IMR-90 (cell line): ENCODE measurements at regions not wholly inside any gene's neighbourhood (a gene's known extent, or its start where the extent isn't known, plus 50 kb on each side); places are given as distances from the start of the nearest gene placed in this dataset.

ENCODE experiments used
- ATAC-seq: fragments of 200-7000 bp; cut with Tn5 transposase; 2 replicates; pipeline ENCODE4 v1.9.1; 2020; ENCODE audit warnings: low read depth, mild to moderate bottlenecking, moderate library complexity
- BruUV-seq: library from RNA; stranded (reverse); fragments of 400-500 nt; replicated peaks from 2 replicates; lab custom pipeline; 2021; lab: Mats Ljungman, UMichigan
- CTCF ChIA-PET: fragments of 300-600 bp; formaldehyde crosslinking; extraction: SDS; loops from one replicate; lab custom pipeline; 2021; ENCODE audit warnings: antibody characterized with exemption; lab: Yijun Ruan, JAX
- POLR2A ChIA-PET: fragments of 300-600 bp; sonication (Branson Sonifier 250); formaldehyde crosslinking; loops from one replicate; lab custom pipeline; 2022; ENCODE audit warnings: antibody characterized with exemption; ENCODE audit not compliant: unreplicated experiment; lab: Charles Lee
- DNase-seq: peaks from one replicate; pipeline ENCODE4 v3.0.0; 2013
- H2AFZ ChIP-seq: replicated peaks from 2 replicates; pipeline ENCODE3; 2013; ENCODE audit warnings: low read length, mild to moderate bottlenecking; ENCODE audit not compliant: poor library complexity
- H2AK5ac ChIP-seq: 2 replicates; pipeline ENCODE4 v1.6.1; 2013; ENCODE audit warnings: low read depth, low read length, inconsistent platforms
- H2AK9ac ChIP-seq: replicated peaks from 2 replicates; pipeline ENCODE3; 2013; ENCODE audit warnings: mild to moderate bottlenecking, low read depth, low read length, moderate library complexity; ENCODE audit not compliant: poor library complexity
- H2BK120ac ChIP-seq: 2 replicates; pipeline ENCODE4 v1.6.1; 2013; ENCODE audit warnings: low read depth, low read length, inconsistent platforms
- H2BK15ac ChIP-seq: 3 replicates; pipeline ENCODE4 v1.6.1; 2013; ENCODE audit warnings: low read depth, low read length, inconsistent platforms
- H2BK20ac ChIP-seq: 2 replicates; pipeline ENCODE4 v1.6.1; 2013; ENCODE audit warnings: low read depth, mild to moderate bottlenecking, inconsistent platforms, low read length, moderate library complexity
- H2BK5ac ChIP-seq: 2 replicates; pipeline ENCODE4 v1.6.1; 2013; ENCODE audit warnings: mild to moderate bottlenecking, low read depth, low read length, inconsistent platforms; ENCODE audit not compliant: poor library complexity, severe bottlenecking
- H3K14ac ChIP-seq: replicated peaks from 2 replicates; pipeline ENCODE4 v1.6.1; 2013; ENCODE audit warnings: low read depth, low read length, inconsistent platforms
- H3K18ac ChIP-seq: 2 replicates; pipeline ENCODE4 v1.6.1; 2013; ENCODE audit warnings: low read depth, low read length, control low read depth
- H3K23ac ChIP-seq: 2 replicates; pipeline ENCODE4 v1.6.1; 2013; ENCODE audit warnings: low read depth, low read length, inconsistent platforms
- H3K27ac ChIP-seq: 2 replicates; pipeline ENCODE4 v1.5.1; 2013; ENCODE audit warnings: mild to moderate bottlenecking, control low read depth, low read length; ENCODE audit not compliant: insufficient read depth
- H3K27me3 ChIP-seq: 2 replicates; pipeline ENCODE4 v1.6.1; 2013; ENCODE audit warnings: low read length; ENCODE audit not compliant: control insufficient read depth, insufficient read depth
- H3K36me3 ChIP-seq: 2 replicates; pipeline ENCODE4 v1.6.1; 2013; ENCODE audit warnings: low read length, mixed read lengths; ENCODE audit not compliant: control insufficient read depth, insufficient read depth
- H3K4ac ChIP-seq: 2 replicates; pipeline ENCODE4 v1.6.1; 2013; ENCODE audit warnings: low read depth, low read length, inconsistent platforms
- H3K4me1 ChIP-seq: 2 replicates; pipeline ENCODE4 v1.6.1; 2013; ENCODE audit warnings: low read length, mixed read lengths; ENCODE audit not compliant: control insufficient read depth, insufficient read depth
- H3K4me2 ChIP-seq: 2 replicates; pipeline ENCODE4 v1.6.1; 2013; ENCODE audit warnings: low read depth, mild to moderate bottlenecking, control low read depth, low read length, moderate library complexity
- H3K4me3 ChIP-seq: 2 replicates; pipeline ENCODE4 v1.5.1; 2013; ENCODE audit warnings: low read depth, mild to moderate bottlenecking, control low read depth, low read length, moderate library complexity; ENCODE audit not compliant: insufficient read depth
- H3K56ac ChIP-seq: 2 replicates; pipeline ENCODE4 v1.6.1; 2013; ENCODE audit warnings: low read length, inconsistent platforms; ENCODE audit not compliant: insufficient read depth; ENCODE audit errors: extremely low read depth
- H3K79me1 ChIP-seq, 2 experiments: 2 replicates each; pipeline ENCODE4 v1.6.1; 2013; ENCODE audit warnings: low read length in 2 of 2, inconsistent platforms in 1 of 2, low read depth in 1 of 2
- H3K9ac ChIP-seq: 2 replicates; pipeline ENCODE4 v1.6.1; 2013; ENCODE audit warnings: low read depth, low read length, control low read depth
- H3K9me1 ChIP-seq: 2 replicates; pipeline ENCODE4 v1.6.1; 2013; ENCODE audit warnings: low read length, inconsistent platforms; ENCODE audit not compliant: insufficient read depth
- H3K9me3 ChIP-seq: 2 replicates; pipeline ENCODE4 v1.6.1; 2013; ENCODE audit warnings: low read length; ENCODE audit not compliant: control insufficient read depth, insufficient read depth
- H4K20me1 ChIP-seq: 2 replicates; pipeline ENCODE4 v1.6.1; 2013; ENCODE audit warnings: low read length, inconsistent platforms; ENCODE audit not compliant: insufficient read depth
- H4K5ac ChIP-seq: 2 replicates; pipeline ENCODE4 v1.6.1; 2013; ENCODE audit warnings: mild to moderate bottlenecking, low read depth, low read length, control low read depth
- H4K8ac ChIP-seq, 2 experiments: 2 replicates each; pipeline ENCODE4 v1.6.1; 2013; ENCODE audit warnings: low read depth in 2 of 2, low read length in 2 of 2, control low read depth in 1 of 2, inconsistent platforms in 1 of 2
- H4K91ac ChIP-seq: 2 replicates; pipeline ENCODE4 v1.6.1; 2013; ENCODE audit warnings: low read depth, low read length, inconsistent platforms; ENCODE audit not compliant: insufficient read depth
- BHLHE40 ChIP-seq: fragments of 150-350 bp; IDR thresholded peaks from 2 replicates; pipeline ENCODE4 v1.6.1; 2016; ENCODE audit warnings: mild to moderate bottlenecking, low read depth, low read length
- CEBPB ChIP-seq: IDR thresholded peaks from 2 replicates; pipeline ENCODE4 v1.6.1; 2012; ENCODE audit warnings: low read depth, low read length, improper control_type of control experiment
- CHD1 ChIP-seq: IDR thresholded peaks from 2 replicates; pipeline ENCODE4 v1.6.1; 2012; ENCODE audit warnings: low read depth, low read length, improper control_type of control experiment
- CTCF ChIP-seq: conservative IDR thresholded peaks from 2 replicates; pipeline ENCODE4 v1.5.1; 2012; ENCODE audit warnings: mild to moderate bottlenecking, low read depth, low read length, improper control_type of control experiment
- ELK1 ChIP-seq: fragments of 150-350 bp; IDR thresholded peaks from 2 replicates; pipeline ENCODE4 v1.6.1; 2016; ENCODE audit warnings: low read depth, mild to moderate bottlenecking, low read length, moderate library complexity, borderline replicate concordance
- FOS ChIP-seq: fragments of 150-350 bp; IDR thresholded peaks from 2 replicates; pipeline ENCODE4 v1.6.1; 2016; ENCODE audit warnings: low read depth, low read length
- MAFK ChIP-seq: IDR thresholded peaks from 2 replicates; pipeline ENCODE4 v1.6.1; 2012; ENCODE audit warnings: low read depth, low read length, improper control_type of control experiment
- MAZ ChIP-seq: IDR thresholded peaks from 2 replicates; pipeline ENCODE4 v1.6.1; 2012; ENCODE audit warnings: low read depth, mild to moderate bottlenecking, low read length, improper control_type of control experiment, moderate library complexity, borderline replicate concordance
- MXI1 ChIP-seq: IDR thresholded peaks from 2 replicates; pipeline ENCODE4 v1.6.1; 2012; ENCODE audit warnings: low read depth, mild to moderate bottlenecking, low read length, moderate library complexity, borderline replicate concordance
- NFE2L2 ChIP-seq: fragments of 150-350 bp; IDR thresholded peaks from 2 replicates; pipeline ENCODE4 v1.6.1; 2016; ENCODE audit warnings: low read depth, mild to moderate bottlenecking, low read length
- POLR2A ChIP-seq: IDR thresholded peaks from 2 replicates; pipeline ENCODE4 v1.6.1; 2012; ENCODE audit warnings: mild to moderate bottlenecking, low read depth, low read length
- RAD21 ChIP-seq: IDR thresholded peaks from 2 replicates; pipeline ENCODE4 v1.6.1; 2012; ENCODE audit warnings: low read length, improper control_type of control experiment
- RCOR1 ChIP-seq: IDR thresholded peaks from 2 replicates; pipeline ENCODE4 v1.6.1; 2012; ENCODE audit warnings: mild to moderate bottlenecking, low read length, improper control_type of control experiment; ENCODE audit not compliant: insufficient replicate concordance
- RFX5 ChIP-seq: IDR thresholded peaks from 2 replicates; pipeline ENCODE4 v1.8.0; 2012; ENCODE audit warnings: low read depth, mild to moderate bottlenecking, low read length, moderate library complexity
- SMC3 ChIP-seq: fragments of 150-350 bp; IDR thresholded peaks from 2 replicates; pipeline ENCODE4 v1.6.1; 2016; ENCODE audit warnings: low read depth, mild to moderate bottlenecking, antibody characterized with exemption, low read length, moderate library complexity
- USF2 ChIP-seq: fragments of 150-350 bp; IDR thresholded peaks from 2 replicates; pipeline ENCODE4 v1.6.1; 2017; ENCODE audit warnings: mild to moderate bottlenecking, antibody characterized with exemption, low read length, low read depth
- WGBS, 2 experiments: methylation state at CpG; one replicate each; pipeline versions ENCODE4 v1.1.5 to v1.1.7; 2013; ENCODE audit warnings: missing lambda C conversion rate in 2 of 2; ENCODE audit not compliant: insufficient read length in 1 of 2; ENCODE audit errors: extremely low coverage in 2 of 2; 5-methylcytosine and 5-hydroxymethylcytosine counted together
- dilution Hi-C: fragments of 300-500 bp; cut with HindIII; formaldehyde crosslinking; loops from one replicate; pipeline ENCODE4 v1.14.3; 2018; ENCODE audit warnings: low sequenced_read_pairs; ENCODE audit not compliant: unreplicated experiment
- in situ Hi-C: fragments of 300-500 bp; cut with MboI; formaldehyde crosslinking; loops from 3 replicates; pipeline ENCODE4 v1.14.3; 2019; ENCODE audit warnings: low sequenced_read_pairs, inconsistent platforms, mixed read lengths
- intact Hi-C: fragments of 100-400 bp; cut with micrococcal nuclease; formaldehyde crosslinking; loops from 2 replicates; pipeline ENCODE4 v1.10.0; 2022

GRCh38 chr5:4386152-4386551, 754.0 kb upstream of the ADAMTS16 start:
- Histone ChIP-seq H4K91ac (no peak overlapping the region), H4K20me1 (no peaks in the 10 kb centered on the region), H3K4ac (no peak overlapping the region), H3K9me3 (peaks cover 10% of the 10 kb centered on the region), H3K27me3 (no peaks in the 10 kb centered on the region), H3K4me3 (no peak overlapping the region), H3K27ac (no peak overlapping the region), H2AK5ac (no peak overlapping the region), H3K23ac (no peak overlapping the region), H2BK5ac (no peak overlapping the region), H2BK120ac (no peak overlapping the region), H3K36me3 (no peaks in the 10 kb centered on the region), H3K9ac (no peak overlapping the region), H2BK20ac (no peak overlapping the region), H3K9me1 (no peaks in the 10 kb centered on the region), H3K4me2 (no peak overlapping the region), H2AFZ (no peak overlapping the region), H4K5ac (no peak overlapping the region), H2BK15ac (no peak overlapping the region), H3K79me1 (no peaks in the 10 kb centered on the region), H4K8ac (no peak overlapping the region), H3K18ac (no peak overlapping the region), H3K14ac (no peak overlapping the region), H3K56ac (no peak overlapping the region), H3K4me1 (no peaks in the 10 kb centered on the region), H2AK9ac (no peak overlapping the region)
- intact Hi-C loops (no loop called here), in situ Hi-C loops (no loop called here), dilution Hi-C loops (no loop called here)
- no CpG with 5 or more reads among the region's 1 CpG for WGBS, 2 experiments
- ATAC-seq = no peak
- POLR2A ChIA-PET = no interaction called here
- no peak for TF ChIP-seq MAZ
- no peak for TF ChIP-seq POLR2A
- TF ChIP-seq ELK1 = no peak
- no peak for TF ChIP-seq MXI1
- no peak for TF ChIP-seq CTCF
- no peak for TF ChIP-seq BHLHE40
- no peak for TF ChIP-seq SMC3
- no peak for TF ChIP-seq USF2
- no peak for TF ChIP-seq CEBPB
- TF ChIP-seq CHD1 = no peak
- no peak for TF ChIP-seq FOS
- no peak for TF ChIP-seq NFE2L2
- no peak for TF ChIP-seq RCOR1
- TF ChIP-seq MAFK = no peak
- TF ChIP-seq RFX5 = no peak
- no peak for TF ChIP-seq RAD21
- no TSS peak for BruUV-seq
- no peak for DNase-seq
- CTCF ChIA-PET = no interaction called here
